Loucy (cell line): ENCODE measurements at regions not wholly inside any gene's neighbourhood (a gene's known extent, or its start where the extent isn't known, plus 50 kb on each side); places are given as distances from the start of the nearest gene placed in this dataset.

Source experiments
- H2AFZ ChIP-seq: fragments of 200-600 bp; sonication (generic); 2 replicates; pipeline ENCODE4 v1.6.0; 2016; ENCODE audit warnings: antibody characterized with exemption, mild to moderate bottlenecking, low read length, moderate library complexity
- H3F3A ChIP-seq: fragments of 200-600 bp; 2 replicates; pipeline ENCODE4 v1.6.0; 2016; ENCODE audit warnings: antibody characterized with exemption, low read depth, mild to moderate bottlenecking
- H3K27me3 ChIP-seq: fragments of 200-600 bp; sonication (generic); 2 replicates; pipeline ENCODE4 v1.6.1; 2014; ENCODE audit warnings: low read length, mild to moderate bottlenecking; ENCODE audit not compliant: insufficient read depth, poor library complexity, severe bottlenecking
- H3K36me3 ChIP-seq: fragments of 200-600 bp; sonication (generic); 2 replicates; pipeline ENCODE4 v1.6.1; 2016; ENCODE audit warnings: low read length; ENCODE audit not compliant: insufficient read depth
- H3K4me1 ChIP-seq: fragments of 200-600 bp; sonication (generic); 2 replicates; pipeline ENCODE4 v1.5.1; 2014; ENCODE audit warnings: low read length, mild to moderate bottlenecking; ENCODE audit not compliant: insufficient read depth, poor library complexity, severe bottlenecking
- H3K4me2 ChIP-seq: fragments of 200-600 bp; sonication (generic); 2 replicates; pipeline ENCODE4 v1.6.0; 2014; ENCODE audit warnings: antibody characterized with exemption, low read length, low read depth, mild to moderate bottlenecking; ENCODE audit not compliant: poor library complexity, severe bottlenecking
- H3K4me3 ChIP-seq: fragments of 200-600 bp; sonication (generic); 2 replicates; pipeline ENCODE4 v1.5.1; 2014; ENCODE audit warnings: low read length, mild to moderate bottlenecking, mixed read lengths; ENCODE audit not compliant: poor library complexity, severe bottlenecking
- H3K79me2 ChIP-seq: fragments of 200-600 bp; sonication (generic); 2 replicates; pipeline ENCODE4 v1.6.1; 2014; ENCODE audit warnings: low read length; ENCODE audit not compliant: insufficient read depth
- H3K9ac ChIP-seq: fragments of 200-600 bp; sonication (generic); 2 replicates; pipeline ENCODE4 v1.6.0; 2014; ENCODE audit warnings: mild to moderate bottlenecking, low read depth, low read length, moderate library complexity; ENCODE audit not compliant: poor library complexity, severe bottlenecking
- H3K9me2 ChIP-seq: fragments of 200-600 bp; sonication (generic); replicated peaks from 2 replicates; pipeline ENCODE4 v1.6.1; 2016; ENCODE audit warnings: low read depth, low read length, mixed read lengths
- H3K9me3 ChIP-seq: fragments of 200-600 bp; sonication (generic); 2 replicates; pipeline ENCODE4 v1.6.1; 2014; ENCODE audit warnings: mild to moderate bottlenecking, antibody characterized with exemption, low read length, low read depth; ENCODE audit not compliant: insufficient read depth
- H4K20me1 ChIP-seq: fragments of 200-600 bp; sonication (generic); 2 replicates; pipeline ENCODE4 v1.6.0; 2014; ENCODE audit warnings: antibody characterized with exemption, low read length, mild to moderate bottlenecking; ENCODE audit not compliant: insufficient read depth, poor library complexity, severe bottlenecking
- EZH2phosphoT487 ChIP-seq: fragments of 200-600 bp; IDR thresholded peaks from 2 replicates; pipeline ENCODE4 v1.6.1; 2018; ENCODE audit warnings: antibody characterized with exemption, mild to moderate bottlenecking, moderate library complexity, borderline replicate concordance
- TF ChIP-seq, protein P1 (sequence below): fragments of 200-600 bp; sonication (generic); conservative IDR thresholded peaks from 2 replicates; pipeline ENCODE4 v1.5.1; 2014; ENCODE audit warnings: mild to moderate bottlenecking, antibody characterized with exemption, low read length

DNA sequence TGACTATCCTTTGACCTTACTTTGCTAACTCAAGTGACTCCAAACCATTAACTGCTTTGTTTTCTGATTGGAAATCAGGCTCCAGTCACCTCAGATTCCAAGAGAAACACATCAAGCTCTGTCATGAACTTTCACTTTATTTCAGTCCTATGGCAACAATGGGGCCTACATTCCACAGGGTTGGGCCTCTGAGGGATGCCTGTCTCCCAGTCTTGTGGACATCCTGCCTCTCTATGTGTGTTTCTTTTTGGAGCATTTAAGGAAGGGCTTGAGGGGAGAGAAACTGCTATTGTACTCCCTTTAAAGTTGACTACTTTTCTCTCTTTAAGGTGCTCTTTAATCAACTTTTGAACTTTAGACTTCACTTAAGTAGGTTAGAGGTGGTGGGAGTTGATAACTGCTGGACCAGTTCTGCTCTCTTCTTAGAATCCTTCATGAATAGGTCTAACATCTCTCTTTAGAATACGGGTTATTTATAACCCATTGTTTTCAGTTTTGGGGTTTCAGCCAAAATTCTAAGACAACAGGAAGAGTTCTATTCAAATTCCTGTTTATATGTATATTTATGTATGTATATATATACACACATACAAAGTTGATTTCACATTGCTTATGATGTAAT, 274.3 kb upstream of the NR3C2 start:
- Histone ChIP-seq H3F3A (no peaks in the 10 kb centered on the region), H3K9ac (no peak overlapping the region), H3K79me2 (no peaks in the 10 kb centered on the region), H3K4me2 (no peak overlapping the region), H2AFZ (no peak overlapping the region), H4K20me1 (no peaks in the 10 kb centered on the region), H3K36me3 (no peaks in the 10 kb centered on the region), H3K4me1 (no peaks in the 10 kb centered on the region), H3K9me2 (no peaks in the 10 kb centered on the region), H3K27me3 (no peaks in the 10 kb centered on the region), H3K9me3 (no peaks in the 10 kb centered on the region), H3K4me3 (no peak overlapping the region)
- TF ChIP-seq, protein P1, sequence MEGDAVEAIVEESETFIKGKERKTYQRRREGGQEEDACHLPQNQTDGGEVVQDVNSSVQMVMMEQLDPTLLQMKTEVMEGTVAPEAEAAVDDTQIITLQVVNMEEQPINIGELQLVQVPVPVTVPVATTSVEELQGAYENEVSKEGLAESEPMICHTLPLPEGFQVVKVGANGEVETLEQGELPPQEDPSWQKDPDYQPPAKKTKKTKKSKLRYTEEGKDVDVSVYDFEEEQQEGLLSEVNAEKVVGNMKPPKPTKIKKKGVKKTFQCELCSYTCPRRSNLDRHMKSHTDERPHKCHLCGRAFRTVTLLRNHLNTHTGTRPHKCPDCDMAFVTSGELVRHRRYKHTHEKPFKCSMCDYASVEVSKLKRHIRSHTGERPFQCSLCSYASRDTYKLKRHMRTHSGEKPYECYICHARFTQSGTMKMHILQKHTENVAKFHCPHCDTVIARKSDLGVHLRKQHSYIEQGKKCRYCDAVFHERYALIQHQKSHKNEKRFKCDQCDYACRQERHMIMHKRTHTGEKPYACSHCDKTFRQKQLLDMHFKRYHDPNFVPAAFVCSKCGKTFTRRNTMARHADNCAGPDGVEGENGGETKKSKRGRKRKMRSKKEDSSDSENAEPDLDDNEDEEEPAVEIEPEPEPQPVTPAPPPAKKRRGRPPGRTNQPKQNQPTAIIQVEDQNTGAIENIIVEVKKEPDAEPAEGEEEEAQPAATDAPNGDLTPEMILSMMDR = no peak
- TF ChIP-seq EZH2phosphoT487 = no peak

DNA sequence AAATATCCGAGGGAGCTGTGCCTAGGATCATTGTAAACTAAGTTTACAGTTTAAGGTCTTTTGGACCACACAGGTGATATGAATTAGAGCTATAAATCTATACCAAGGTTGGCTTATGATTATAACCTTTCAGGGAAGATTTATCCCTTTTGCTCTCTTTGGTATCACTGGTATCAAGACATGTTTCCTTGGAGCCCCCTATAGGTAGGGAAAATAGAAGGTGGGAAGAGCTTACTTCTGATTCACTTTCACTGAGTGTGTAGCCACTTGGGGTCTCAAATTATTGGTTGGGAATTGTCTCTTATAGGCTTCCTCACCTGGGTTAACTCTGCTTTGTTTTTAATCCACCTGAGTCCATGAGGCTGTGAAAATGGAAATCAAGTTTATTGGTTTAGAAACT, 262.1 kb upstream of the NR3C2 start:
- Histone ChIP-seq H3K4me1 (no peaks in the 10 kb centered on the region), H3K9ac (no peak overlapping the region), H3K36me3 (no peaks in the 10 kb centered on the region), H3K27me3 (no peaks in the 10 kb centered on the region), H3K9me2 (no peaks in the 10 kb centered on the region), H3K79me2 (no peaks in the 10 kb centered on the region), H3F3A (no peaks in the 10 kb centered on the region), H3K9me3 (no peaks in the 10 kb centered on the region), H4K20me1 (no peaks in the 10 kb centered on the region), H3K4me3 (no peak overlapping the region), H3K4me2 (no peak overlapping the region), H2AFZ (no peak overlapping the region)
- TF ChIP-seq, protein P1 = no peak
- no peak for TF ChIP-seq EZH2phosphoT487

DNA sequence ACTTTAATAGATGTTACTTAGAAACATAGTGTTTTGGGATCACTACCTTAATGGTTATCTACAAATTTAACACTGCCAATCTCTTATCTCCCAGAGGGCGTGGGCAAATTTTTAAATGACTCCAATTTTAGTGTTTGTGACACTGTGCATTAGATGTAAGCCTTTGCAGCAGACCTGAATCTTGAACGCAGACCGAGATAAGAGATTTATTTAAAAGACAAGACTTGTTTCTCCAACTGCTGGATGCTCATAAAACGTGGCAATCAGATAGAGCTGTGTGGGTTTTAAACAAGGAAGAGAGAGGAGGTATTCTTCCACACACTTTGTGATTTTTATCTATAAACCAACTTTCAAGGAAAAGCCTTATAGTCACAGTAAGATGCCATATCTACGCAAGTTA, 252.5 kb upstream of the NR3C2 start:
- H2AFZ ChIP-seq = no peak overlapping the region
- no peak for TF ChIP-seq EZH2phosphoT487
- TF ChIP-seq, protein P1 = no peak
- no peaks in the 10 kb centered on the region for H3F3A ChIP-seq
- no peaks in the 10 kb centered on the region for H4K20me1 ChIP-seq
- H3K4me3 ChIP-seq = no peak overlapping the region
- no peaks in the 10 kb centered on the region for H3K9me2 ChIP-seq
- H3K27me3 ChIP-seq = no peaks in the 10 kb centered on the region
- H3K9ac ChIP-seq = no peak overlapping the region
- no peak overlapping the region for H3K4me2 ChIP-seq
- no peaks in the 10 kb centered on the region for H3K36me3 ChIP-seq
- no peaks in the 10 kb centered on the region for H3K79me2 ChIP-seq
- H3K9me3 ChIP-seq = no peaks in the 10 kb centered on the region
- H3K4me1 ChIP-seq = no peaks in the 10 kb centered on the region
